ENCODE measurements at regions not wholly inside any gene's neighbourhood (a gene's known extent, or its start where the extent isn't known, plus 50 kb on each side); places are given as distances from the start of the nearest gene placed in this dataset.

DNA sequence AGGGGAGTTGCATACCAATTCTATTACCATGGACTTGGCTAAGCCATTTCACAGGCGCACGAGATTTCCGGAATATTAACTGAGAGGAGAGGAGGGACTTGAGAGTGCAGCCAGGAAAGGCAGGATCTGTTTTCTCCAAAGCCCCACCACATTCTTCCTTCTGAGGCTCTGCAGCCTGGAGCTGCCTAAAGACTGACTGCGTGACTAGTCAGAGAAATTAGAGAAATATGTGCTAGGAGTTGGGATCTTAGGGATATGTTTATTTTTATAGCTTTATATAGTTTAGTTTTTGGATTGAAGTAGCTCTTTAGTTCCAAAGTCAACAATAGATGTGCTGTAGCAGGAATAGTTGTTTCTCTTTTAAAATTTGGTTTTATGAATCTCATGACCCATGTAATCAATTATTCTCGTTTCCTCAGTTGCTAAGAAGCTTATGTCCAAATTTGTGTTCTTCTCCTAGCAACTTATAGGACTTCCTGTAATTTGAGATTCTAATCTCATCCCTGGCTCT, 300.1 kb upstream of the DDX53 start:
- WGBS (ENCODE audit: extremely low coverage, insufficient read length, low lambda C conversion rate): no CpG with 5 or more reads among the region's 5 CpGs
- H3K4me3 Mint-ChIP-seq: no peak overlapping the region

More for the DNA sequence above, 300.1 kb upstream of the DDX53 start:
- Histone ChIP-seq H2BK20ac (ENCODE audit: low read depth, low read length, poor library complexity, severe bottlenecking) (no peak overlapping the region), H2BK15ac (ENCODE audit: low read depth, low read length) (no peak overlapping the region), H3K27ac (ENCODE audit: insufficient read length, low read depth, low read length) (no peak overlapping the region), H2AFZ (ENCODE audit: low read length) (no peak overlapping the region), H4K91ac (ENCODE audit: insufficient read length, low read depth, low read length) (no peak overlapping the region), H3K23ac (ENCODE audit: insufficient read length, low read depth, low read length) (no peak overlapping the region), H4K5ac (ENCODE audit: insufficient read length, low read depth, low read length) (no peak overlapping the region), H3K56ac (ENCODE audit: insufficient read length, low read depth, low read length) (no peak overlapping the region), H2BK120ac (ENCODE audit: low read depth, low read length, poor library complexity, severe bottlenecking) (no peak overlapping the region), H4K8ac (replicated peaks; ENCODE audit: insufficient read length, low read depth, low read length) (no peak overlapping the region), H3K27me3 (ENCODE audit: insufficient read depth, low read length) (no peaks in the 10 kb centered on the region; the same call in 1 of the 2 replicates), H3K79me1 (ENCODE audit: insufficient read depth, low read depth, low read length, poor library complexity, severe bottlenecking) (no peaks in the 10 kb centered on the region), H3T11ph (ENCODE audit: low read length) (no peak overlapping the region), H3K14ac (ENCODE audit: insufficient read depth, low read length) (no peak overlapping the region), H3K4me1 (ENCODE audit: insufficient read depth, low read length) (no peaks in the 10 kb centered on the region), H3K9me3 (ENCODE audit: control insufficient read depth, low read depth, low read length) (no peaks in the 10 kb centered on the region), H4K20me1 (ENCODE audit: control insufficient read depth, insufficient read depth, insufficient read length) (no peaks in the 10 kb centered on the region), H2AK5ac (ENCODE audit: insufficient read length, low read length) (no peak overlapping the region), H3K79me2 (ENCODE audit: insufficient read depth, low read length) (no peaks in the 10 kb centered on the region), H2BK12ac (ENCODE audit: insufficient read length, low read depth, low read length) (no peak overlapping the region), H2BK5ac (ENCODE audit: insufficient read length, low read length) (no peak overlapping the region), H3K18ac (ENCODE audit: insufficient read length, low read depth, low read length) (no peak overlapping the region), H3K4ac (ENCODE audit: low read depth, low read length) (no peak overlapping the region), H3K23me2 (ENCODE audit: insufficient read length, low read depth, low read length, poor library complexity, severe bottlenecking) (no peaks in the 10 kb centered on the region), H3K4me2 (ENCODE audit: insufficient read depth, insufficient read length, low read length) (no peak overlapping the region), H3K9ac (ENCODE audit: extremely low read depth, insufficient read length, low read length) (no peak overlapping the region)
- Mint-ChIP-seq H3K36me3 (ENCODE audit: insufficient read depth in 1 of 3, low read depth in 3 of 3) (peaks cover 0 to 1% (median 0%) of the 10 kb centered on the region in 3 experiments; a peak in 1 of 7 replicates), H3K27me3 (ENCODE audit: low read depth) (0 out of 2 replicates have a peak, but pooled peaks cover under 1% of the 10 kb centered on the region), H3K4me1 (no peaks in the 10 kb centered on the region), H3K27ac (no peak overlapping the region), H3K9me3 (peaks cover 9 to 12% of the 10 kb centered on the region in 2 experiments; a peak in 4 of 5 replicates)
- TF ChIP-seq, protein P1, sequence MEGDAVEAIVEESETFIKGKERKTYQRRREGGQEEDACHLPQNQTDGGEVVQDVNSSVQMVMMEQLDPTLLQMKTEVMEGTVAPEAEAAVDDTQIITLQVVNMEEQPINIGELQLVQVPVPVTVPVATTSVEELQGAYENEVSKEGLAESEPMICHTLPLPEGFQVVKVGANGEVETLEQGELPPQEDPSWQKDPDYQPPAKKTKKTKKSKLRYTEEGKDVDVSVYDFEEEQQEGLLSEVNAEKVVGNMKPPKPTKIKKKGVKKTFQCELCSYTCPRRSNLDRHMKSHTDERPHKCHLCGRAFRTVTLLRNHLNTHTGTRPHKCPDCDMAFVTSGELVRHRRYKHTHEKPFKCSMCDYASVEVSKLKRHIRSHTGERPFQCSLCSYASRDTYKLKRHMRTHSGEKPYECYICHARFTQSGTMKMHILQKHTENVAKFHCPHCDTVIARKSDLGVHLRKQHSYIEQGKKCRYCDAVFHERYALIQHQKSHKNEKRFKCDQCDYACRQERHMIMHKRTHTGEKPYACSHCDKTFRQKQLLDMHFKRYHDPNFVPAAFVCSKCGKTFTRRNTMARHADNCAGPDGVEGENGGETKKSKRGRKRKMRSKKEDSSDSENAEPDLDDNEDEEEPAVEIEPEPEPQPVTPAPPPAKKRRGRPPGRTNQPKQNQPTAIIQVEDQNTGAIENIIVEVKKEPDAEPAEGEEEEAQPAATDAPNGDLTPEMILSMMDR (conservative IDR thresholded peaks at IDR 0.05): no peak
- DNase-seq: no peak
